ENCODE measurements at regions not wholly inside any gene's neighbourhood (a gene's known extent, or its start where the extent isn't known, plus 50 kb on each side); places are given as distances from the start of the nearest gene placed in this dataset.

- H3K79me2 ChIP-seq (ENCODE audit: control insufficient read depth in 1 of 2, insufficient read depth in 2 of 2, low read length in 2 of 2), result no peaks in the 10 kb centered on the region
- H3K36me3 ChIP-seq (ENCODE audit: control insufficient read depth in 2 of 4, insufficient read depth in 4 of 4, low read length in 3 of 4), result no peaks in the 10 kb centered on the region
- no peak overlapping the region for H3K4me2 ChIP-seq (ENCODE audit: insufficient read depth in 1 of 2, low read depth in 2 of 2, low read length in 2 of 2)
- 90% methylated on average over 31 of the region's 37 CpGs; no CpG with 5 or more reads in 1 of the 2 experiments for WGBS, 2 experiments (ENCODE audit: extremely low coverage in 1 of 2, insufficient coverage in 1 of 2, insufficient read length in 1 of 2, insufficient replicate concordance in 2 of 2, low coverage in 1 of 2, low lambda C conversion rate in 2 of 2, missing lambda C conversion rate in 1 of 2)
- no peak overlapping the region for H2AK5ac ChIP-seq (ENCODE audit: low read depth, low read length)
- no peak overlapping the region for H3K27ac ChIP-seq (ENCODE audit: low read depth, low read length)
- H3K4ac ChIP-seq (replicated peaks; ENCODE audit: insufficient read length, low read depth, low read length), result no peak overlapping the region
- H2BK5ac ChIP-seq (ENCODE audit: low read depth, low read length), result no peak overlapping the region
- TF ChIP-seq TAF1 (IDR thresholded peaks at IDR 0.05; ENCODE audit: low read depth, low read length) (no peak), E2F6 (IDR thresholded peaks at IDR 0.05) (0 out of 2 replicates have a peak, but pooled peaks have one; percentile 16)
- no peak for FAIRE-seq
- H4K91ac ChIP-seq (replicated peaks; ENCODE audit: insufficient read length, low read length), result no peak overlapping the region
- no peak overlapping the region for H2BK12ac ChIP-seq (ENCODE audit: low read depth, low read length)
- no peak overlapping the region for H3K9ac ChIP-seq (replicated peaks in 1 of 4; ENCODE audit: extremely low read depth in 1 of 4, low read depth in 3 of 4, low read length in 3 of 4)
- peaks cover 0 to 15% (median 5%) of the 10 kb centered on the region in 4 experiments; a peak in 3 of 7 replicates for H3K4me1 ChIP-seq (replicated peaks in 1 of 4; ENCODE audit: control insufficient read depth in 3 of 4, insufficient read depth in 4 of 4, low read length in 3 of 4)
- H4K5ac ChIP-seq (ENCODE audit: insufficient read length, low read depth, low read length), result no peak overlapping the region
- no peaks in the 10 kb centered on the region for H3K79me1 ChIP-seq (ENCODE audit: low read depth, low read length)
- 0 out of 2 replicates have a peak overlapping the region, but pooled peaks have one; percentile 18 for H2BK15ac ChIP-seq (ENCODE audit: low read length)
- H3K14ac ChIP-seq (ENCODE audit: insufficient read length), result no peak overlapping the region
- POLR2A ChIA-PET (ENCODE audit: partially characterized antibody), result no interaction called here
- H3K23ac ChIP-seq (ENCODE audit: insufficient read length), result no peak overlapping the region
- no peak for DNase-seq (ENCODE audit: low read depth in 1 of 2, low spot score in 2 of 2)
- H3K56ac ChIP-seq (replicated peaks; ENCODE audit: insufficient read length, low read depth, low read length), result no peak overlapping the region
- CTCF ChIA-PET (ENCODE audit: partially characterized antibody), result no interaction called here
- peak overlapping the region; percentile 24; the same call in 1 of the 2 replicates for H3K18ac ChIP-seq (ENCODE audit: extremely low read depth, low read length)
- no peaks in the 10 kb centered on the region for H4K20me1 ChIP-seq (replicated peaks in 1 of 2; ENCODE audit: control insufficient read depth in 1 of 2, insufficient read depth in 2 of 2, low read length in 2 of 2)
- peak overlapping the region; percentile 31; the same call in 1 of the 2 replicates for H4K8ac ChIP-seq (ENCODE audit: extremely low read depth, insufficient read depth, low read length)
- H2BK120ac ChIP-seq (replicated peaks; ENCODE audit: low read depth, low read length), result no peak overlapping the region
- no peaks in the 10 kb centered on the region for H3K9me3 ChIP-seq (ENCODE audit: insufficient read depth in 2 of 2, low read depth in 1 of 2, low read length in 1 of 2)
- no peak overlapping the region for H3K4me3 ChIP-seq (ENCODE audit: extremely low read depth in 1 of 4, insufficient read depth in 2 of 4, low read depth in 3 of 4, low read length in 4 of 4)
- H2BK20ac ChIP-seq (ENCODE audit: low read length), result no peak overlapping the region
- H2AFZ ChIP-seq (ENCODE audit: low read length), result peak overlapping the region; percentile 66; the same call in 1 of the 2 replicates
- H3K23me2 ChIP-seq (ENCODE audit: low read depth, low read length), result no peaks in the 10 kb centered on the region
- no peaks in the 10 kb centered on the region for H3K27me3 ChIP-seq (replicated peaks in 1 of 4; ENCODE audit: control insufficient read depth in 3 of 4, extremely low read depth in 1 of 4, insufficient read depth in 3 of 4, low read length in 3 of 4)
Observed at GRCh38 chr2:2708575-2709430, 377.7 kb upstream of the MYT1L start.

All from H1 (cell line).